ENCODE measurements at regions not wholly inside any gene's neighbourhood (a gene's known extent, or its start where the extent isn't known, plus 50 kb on each side); places are given as distances from the start of the nearest gene placed in this dataset.
"Not testable (repeated sequence)": the region's sequence is repeated elsewhere in the genome, so short reads cannot be mapped to it uniquely, and the experiment has no call there.

DNA sequence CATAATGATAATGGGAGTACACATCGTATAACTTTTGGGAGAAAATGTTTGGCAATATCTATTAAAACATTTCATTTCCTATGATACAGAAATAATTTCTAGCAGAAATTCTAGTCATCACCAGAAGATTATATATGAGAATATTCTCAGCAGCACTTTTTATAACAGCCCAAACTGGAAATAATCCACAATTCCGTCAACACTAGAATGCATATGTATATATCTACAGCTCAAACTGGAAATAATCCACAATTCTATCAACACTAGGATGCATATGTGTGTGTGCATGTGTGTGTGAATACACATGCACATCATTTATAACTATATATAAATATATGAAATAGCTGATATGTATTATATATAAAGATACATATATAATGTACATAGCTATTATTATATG, 408.0 kb upstream of the KLHL1 start:
- H3K23ac ChIP-seq (ENCODE audit: insufficient read length, low read depth, low read length), result no peak overlapping the region
- no peak overlapping the region for H3K14ac ChIP-seq (ENCODE audit: insufficient read depth, low read length)
- Mint-ChIP-seq H3K27me3 (ENCODE audit: low read depth) (no peaks in the 10 kb centered on the region), H3K27ac (no peak overlapping the region), H3K9me3 (no peaks in the 10 kb centered on the region; a peak in 1 of 5 replicates), H3K4me3 (no peak overlapping the region), H3K4me1 (peaks cover 4 to 5% of the 10 kb centered on the region in 2 experiments; a peak in 3 of 4 replicates), H3K36me3 (ENCODE audit: insufficient read depth in 1 of 3, low read depth in 3 of 3) (no peaks in the 10 kb centered on the region)
- H3K4me1 ChIP-seq (ENCODE audit: insufficient read depth, low read length), result no peaks in the 10 kb centered on the region
- H3K27me3 ChIP-seq (ENCODE audit: insufficient read depth, low read length), result no peaks in the 10 kb centered on the region
- H4K20me1 ChIP-seq (ENCODE audit: control insufficient read depth, insufficient read depth, insufficient read length), result no peaks in the 10 kb centered on the region
- no peak overlapping the region for H4K5ac ChIP-seq (ENCODE audit: insufficient read length, low read depth, low read length)
- H3K18ac ChIP-seq (ENCODE audit: insufficient read length, low read depth, low read length), result no peak overlapping the region
- no peak for TF ChIP-seq CTCF (conservative IDR thresholded peaks at IDR 0.05)
- no peaks in the 10 kb centered on the region for H3K79me1 ChIP-seq (ENCODE audit: insufficient read depth, low read depth, low read length, poor library complexity, severe bottlenecking)
- no peak overlapping the region for H2BK20ac ChIP-seq (ENCODE audit: low read depth, low read length, poor library complexity, severe bottlenecking)
- H2BK12ac ChIP-seq (ENCODE audit: insufficient read length, low read depth, low read length), result no peak overlapping the region
- H3K4me2 ChIP-seq (ENCODE audit: insufficient read depth, insufficient read length, low read length), result no peak overlapping the region
- H2BK15ac ChIP-seq (ENCODE audit: low read depth, low read length), result no peak overlapping the region
- no peak overlapping the region for H2AFZ ChIP-seq (ENCODE audit: low read length)
- no peak overlapping the region for H4K91ac ChIP-seq (ENCODE audit: insufficient read length, low read depth, low read length)
- H2AK5ac ChIP-seq (ENCODE audit: insufficient read length, low read length), result no peak overlapping the region
- no peak overlapping the region for H3K9ac ChIP-seq (ENCODE audit: extremely low read depth, insufficient read length, low read length)
- DNase-seq, result no peak
- no peak overlapping the region for H3K56ac ChIP-seq (ENCODE audit: insufficient read length, low read depth, low read length)
- no peaks in the 10 kb centered on the region for H3K79me2 ChIP-seq (ENCODE audit: insufficient read depth, low read length)
- no CpG with 5 or more reads among the region's 2 CpGs for WGBS (ENCODE audit: extremely low coverage, insufficient read length, low lambda C conversion rate)
- H2BK120ac ChIP-seq (ENCODE audit: low read depth, low read length, poor library complexity, severe bottlenecking), result no peak overlapping the region
- H3K23me2 ChIP-seq (ENCODE audit: insufficient read length, low read depth, low read length, poor library complexity, severe bottlenecking), result no peaks in the 10 kb centered on the region
- no peaks in the 10 kb centered on the region for H3K9me3 ChIP-seq (ENCODE audit: control insufficient read depth, low read depth, low read length)
- H4K8ac ChIP-seq (replicated peaks; ENCODE audit: insufficient read length, low read depth, low read length), result no peak overlapping the region
- H2BK5ac ChIP-seq (ENCODE audit: insufficient read length, low read length), result no peak overlapping the region
- no peak overlapping the region for H3K4ac ChIP-seq (ENCODE audit: low read depth, low read length)
- H3K27ac ChIP-seq (ENCODE audit: insufficient read length, low read depth, low read length), result no peak overlapping the region
- H3T11ph ChIP-seq (ENCODE audit: low read length), result no peak overlapping the region

DNA sequence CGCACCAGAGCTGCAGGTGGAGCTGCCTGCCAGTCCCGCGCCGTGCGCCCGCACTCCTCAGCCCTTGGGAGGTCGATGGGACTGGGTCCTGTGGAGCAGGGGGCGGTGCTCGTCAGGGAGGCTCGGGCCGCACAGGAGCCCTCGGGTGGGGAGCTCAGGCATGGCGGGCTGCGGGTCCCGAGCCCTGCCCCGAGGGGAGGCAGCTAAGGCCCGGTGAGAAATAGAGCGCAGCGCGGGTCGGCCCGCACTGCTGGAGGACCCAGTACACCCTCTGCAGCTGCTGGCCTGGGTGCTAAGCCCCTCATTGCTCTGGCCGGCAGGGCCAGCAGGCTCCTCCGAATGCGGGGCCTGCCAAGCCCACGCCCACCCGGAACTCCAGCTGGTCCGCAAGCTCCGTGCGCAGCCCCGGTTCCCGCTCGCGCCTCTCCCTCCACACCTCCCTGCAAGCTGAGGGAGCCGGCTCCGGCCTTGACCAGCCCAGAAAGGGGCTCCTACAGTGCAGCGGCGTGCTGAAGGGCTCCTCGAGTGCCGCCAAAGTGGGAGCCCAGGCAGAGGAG, 403.7 kb upstream of the KLHL1 start:
- H3K4me1 ChIP-seq (ENCODE audit: insufficient read depth, low read length); H4K20me1 ChIP-seq (ENCODE audit: control insufficient read depth, insufficient read depth, insufficient read length); H2AK5ac ChIP-seq (ENCODE audit: insufficient read length, low read length); H2BK12ac ChIP-seq (ENCODE audit: insufficient read length, low read depth, low read length); H3K56ac ChIP-seq (ENCODE audit: insufficient read length, low read depth, low read length); H2BK15ac ChIP-seq (ENCODE audit: low read depth, low read length); H3K27me3 ChIP-seq (ENCODE audit: insufficient read depth, low read length); H3K79me1 ChIP-seq (ENCODE audit: insufficient read depth, low read depth, low read length, poor library complexity, severe bottlenecking); H3K27ac ChIP-seq (ENCODE audit: insufficient read length, low read depth, low read length); H3K79me2 ChIP-seq (ENCODE audit: insufficient read depth, low read length); H4K5ac ChIP-seq (ENCODE audit: insufficient read length, low read depth, low read length); H3K4me1 Mint-ChIP-seq; H3K23ac ChIP-seq (ENCODE audit: insufficient read length, low read depth, low read length); H3T11ph ChIP-seq (ENCODE audit: low read length); H3K9me3 Mint-ChIP-seq; H3K27ac Mint-ChIP-seq; H3K9ac ChIP-seq (ENCODE audit: extremely low read depth, insufficient read length, low read length); H3K9me3 ChIP-seq (ENCODE audit: control insufficient read depth, low read depth, low read length); H4K8ac ChIP-seq (replicated peaks; ENCODE audit: insufficient read length, low read depth, low read length); H3K18ac ChIP-seq (ENCODE audit: insufficient read length, low read depth, low read length); H2BK120ac ChIP-seq (ENCODE audit: low read depth, low read length, poor library complexity, severe bottlenecking); DNase-seq; H2AFZ ChIP-seq (ENCODE audit: low read length); H3K4me2 ChIP-seq (ENCODE audit: insufficient read depth, insufficient read length, low read length); H3K23me2 ChIP-seq (ENCODE audit: insufficient read length, low read depth, low read length, poor library complexity, severe bottlenecking); H3K27me3 Mint-ChIP-seq (ENCODE audit: low read depth); H2BK5ac ChIP-seq (ENCODE audit: insufficient read length, low read length); H3K36me3 Mint-ChIP-seq (ENCODE audit: insufficient read depth in 1 of 3, low read depth in 3 of 3); H3K4me3 Mint-ChIP-seq; H2BK20ac ChIP-seq (ENCODE audit: low read depth, low read length, poor library complexity, severe bottlenecking); H4K91ac ChIP-seq (ENCODE audit: insufficient read length, low read depth, low read length); H3K14ac ChIP-seq (ENCODE audit: insufficient read depth, low read length); H3K4ac ChIP-seq (ENCODE audit: low read depth, low read length): not testable (repeated sequence)
- WGBS (ENCODE audit: extremely low coverage, insufficient read length, low lambda C conversion rate), result no CpG with 5 or more reads among the region's 40 CpGs
